Ishikawa (cell line): ENCODE measurements at regions not wholly inside any gene's neighbourhood (a gene's known extent, or its start where the extent isn't known, plus 50 kb on each side); places are given as distances from the start of the nearest gene placed in this dataset.

Experiments
- CEBPB ChIP-seq: IDR thresholded peaks from 2 replicates; pipeline ENCODE4 v1.6.1; 2012
- CREB1 ChIP-seq: IDR thresholded peaks from 2 replicates; pipeline ENCODE4 v1.6.1; 2012; ENCODE audit warnings: low read depth
- EGR1 ChIP-seq: IDR thresholded peaks from 2 replicates; pipeline ENCODE4 v1.6.1; 2012
- EP300 ChIP-seq: IDR thresholded peaks from 2 replicates; pipeline ENCODE4 v1.6.1; 2012; ENCODE audit warnings: borderline replicate concordance
- NFIC ChIP-seq: IDR thresholded peaks from 2 replicates; pipeline ENCODE4 v1.6.1; 2012
- RAD21 ChIP-seq: IDR thresholded peaks from 2 replicates; pipeline ENCODE4 v1.6.1; 2012; ENCODE audit warnings: low read depth
- TAF1 ChIP-seq: IDR thresholded peaks from 2 replicates; pipeline ENCODE4 v1.6.1; 2012; ENCODE audit warnings: low read depth, mild to moderate bottlenecking
- TCF12 ChIP-seq: IDR thresholded peaks from 2 replicates; pipeline ENCODE4 v1.6.1; 2012; ENCODE audit warnings: low read depth
- TEAD4 ChIP-seq: IDR thresholded peaks from 2 replicates; pipeline ENCODE4 v1.6.1; 2012
- YY1 ChIP-seq: IDR thresholded peaks from 2 replicates; pipeline ENCODE4 v1.6.1; 2012; ENCODE audit warnings: low read depth
- ZBTB7A ChIP-seq: IDR thresholded peaks from 2 replicates; pipeline ENCODE4 v1.6.1; 2012; ENCODE audit warnings: low read depth
- TF ChIP-seq, protein P1 (sequence below): IDR thresholded peaks from 2 replicates; pipeline ENCODE4 v1.6.1; 2012
- TF ChIP-seq, protein P2 (sequence below): IDR thresholded peaks from 2 replicates; pipeline ENCODE4 v1.6.1; 2012
- TF ChIP-seq, protein P3 (sequence below): IDR thresholded peaks from 2 replicates; pipeline ENCODE4 v1.6.1; 2012; ENCODE audit warnings: low read depth, mild to moderate bottlenecking

DNA sequence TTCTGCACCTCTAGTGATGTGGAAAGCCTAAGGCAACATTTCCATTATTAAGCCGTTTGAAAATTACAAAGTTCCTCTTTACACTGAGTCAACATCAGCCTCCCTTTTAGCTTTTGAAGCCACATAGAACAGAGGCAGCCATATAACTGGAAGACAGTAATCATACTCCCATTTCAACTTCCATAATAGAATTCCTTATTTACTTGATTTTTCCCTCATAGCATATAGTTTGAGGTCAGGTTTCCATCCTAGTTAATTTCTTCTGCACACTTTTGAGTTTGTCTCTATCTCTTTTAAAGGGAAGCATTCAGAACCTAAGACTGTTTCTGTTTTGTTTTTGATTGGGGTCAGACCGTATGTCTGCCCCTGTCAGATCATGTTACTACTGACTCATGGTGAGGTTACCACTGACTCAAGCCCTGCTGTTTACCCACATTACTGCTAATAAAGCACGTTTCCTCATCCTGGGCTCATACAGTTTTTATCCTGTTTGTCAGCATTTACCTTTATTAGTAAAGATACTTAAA, 161.0 kb downstream of the SLC38A4 start:
- TF ChIP-seq, protein P1, sequence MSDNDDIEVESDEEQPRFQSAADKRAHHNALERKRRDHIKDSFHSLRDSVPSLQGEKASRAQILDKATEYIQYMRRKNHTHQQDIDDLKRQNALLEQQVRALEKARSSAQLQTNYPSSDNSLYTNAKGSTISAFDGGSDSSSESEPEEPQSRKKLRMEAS: no peak
- TF ChIP-seq EP300 (no peak), ZBTB7A (no peak), TCF12 (no peak), CREB1 (no peak), TEAD4 (no peak), RAD21 (no peak), EGR1 (no peak), TAF1 (no peak), CEBPB (no peak), NFIC (no peak), YY1 (no peak)
- TF ChIP-seq, protein P2, sequence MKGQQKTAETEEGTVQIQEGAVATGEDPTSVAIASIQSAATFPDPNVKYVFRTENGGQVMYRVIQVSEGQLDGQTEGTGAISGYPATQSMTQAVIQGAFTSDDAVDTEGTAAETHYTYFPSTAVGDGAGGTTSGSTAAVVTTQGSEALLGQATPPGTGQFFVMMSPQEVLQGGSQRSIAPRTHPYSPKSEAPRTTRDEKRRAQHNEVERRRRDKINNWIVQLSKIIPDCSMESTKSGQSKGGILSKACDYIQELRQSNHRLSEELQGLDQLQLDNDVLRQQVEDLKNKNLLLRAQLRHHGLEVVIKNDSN: no peak
- TF ChIP-seq, protein P3, sequence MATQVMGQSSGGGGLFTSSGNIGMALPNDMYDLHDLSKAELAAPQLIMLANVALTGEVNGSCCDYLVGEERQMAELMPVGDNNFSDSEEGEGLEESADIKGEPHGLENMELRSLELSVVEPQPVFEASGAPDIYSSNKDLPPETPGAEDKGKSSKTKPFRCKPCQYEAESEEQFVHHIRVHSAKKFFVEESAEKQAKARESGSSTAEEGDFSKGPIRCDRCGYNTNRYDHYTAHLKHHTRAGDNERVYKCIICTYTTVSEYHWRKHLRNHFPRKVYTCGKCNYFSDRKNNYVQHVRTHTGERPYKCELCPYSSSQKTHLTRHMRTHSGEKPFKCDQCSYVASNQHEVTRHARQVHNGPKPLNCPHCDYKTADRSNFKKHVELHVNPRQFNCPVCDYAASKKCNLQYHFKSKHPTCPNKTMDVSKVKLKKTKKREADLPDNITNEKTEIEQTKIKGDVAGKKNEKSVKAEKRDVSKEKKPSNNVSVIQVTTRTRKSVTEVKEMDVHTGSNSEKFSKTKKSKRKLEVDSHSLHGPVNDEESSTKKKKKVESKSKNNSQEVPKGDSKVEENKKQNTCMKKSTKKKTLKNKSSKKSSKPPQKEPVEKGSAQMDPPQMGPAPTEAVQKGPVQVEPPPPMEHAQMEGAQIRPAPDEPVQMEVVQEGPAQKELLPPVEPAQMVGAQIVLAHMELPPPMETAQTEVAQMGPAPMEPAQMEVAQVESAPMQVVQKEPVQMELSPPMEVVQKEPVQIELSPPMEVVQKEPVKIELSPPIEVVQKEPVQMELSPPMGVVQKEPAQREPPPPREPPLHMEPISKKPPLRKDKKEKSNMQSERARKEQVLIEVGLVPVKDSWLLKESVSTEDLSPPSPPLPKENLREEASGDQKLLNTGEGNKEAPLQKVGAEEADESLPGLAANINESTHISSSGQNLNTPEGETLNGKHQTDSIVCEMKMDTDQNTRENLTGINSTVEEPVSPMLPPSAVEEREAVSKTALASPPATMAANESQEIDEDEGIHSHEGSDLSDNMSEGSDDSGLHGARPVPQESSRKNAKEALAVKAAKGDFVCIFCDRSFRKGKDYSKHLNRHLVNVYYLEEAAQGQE: no peak
